NCI-H1417 (cell line): ENCODE measurements at regions not wholly inside any gene's neighbourhood (a gene's known extent, or its start where the extent isn't known, plus 50 kb on each side); places are given as distances from the start of the nearest gene placed in this dataset.
"Not testable (repeated sequence)": the region's sequence is repeated elsewhere in the genome, so short reads cannot be mapped to it uniquely, and the experiment has no call there.

Experiments used
- DNase-seq, 3 experiments: peaks; one replicate each; lab custom pipeline; 2025; lab: John Stamatoyannopoulos, UW

GRCh38 chr14:56996721-56997399 lies 186.6 kb upstream of the OTX2 start:
- peak in 2 of 3 experiments; percentile 84 to 95 for DNase-seq

- DNase-seq: no peak
Measured at GRCh38 chr14:56995010-56995409, 184.7 kb upstream of the OTX2 start.

GRCh38 chr14:56992332-56992820 lies 182.1 kb upstream of the OTX2 start:
- DNase-seq: no peak

GRCh38 chr14:56990991-56991627 lies 180.8 kb upstream of the OTX2 start:
- DNase-seq: not testable (repeated sequence)

- DNase-seq: peak in 2 of 3 experiments; percentile 11 to 51
Measured at GRCh38 chr14:56989359-56989758, 179.1 kb upstream of the OTX2 start.

GRCh38 chr14:56979936-56980335 lies 169.7 kb upstream of the OTX2 start:
- DNase-seq: peak in 2 of 3 experiments; percentile 18 to 55

- no peak for DNase-seq
Measured at GRCh38 chr14:56976211-56976610, 165.9 kb upstream of the OTX2 start.

- DNase-seq: no peak
Measured at GRCh38 chr14:56975521-56975920, 165.2 kb upstream of the OTX2 start.

GRCh38 chr14:56972948-56973347 lies 162.7 kb upstream of the OTX2 start:
- DNase-seq: no peak

- no peak for DNase-seq
Measured at GRCh38 chr14:56964895-56965294, 154.6 kb upstream of the OTX2 start.

GRCh38 chr14:56963381-56963780 lies 153.1 kb upstream of the OTX2 start:
- no peak for DNase-seq

- no peak for DNase-seq
Measured at GRCh38 chr14:56962444-56963080, 152.3 kb upstream of the OTX2 start.

GRCh38 chr14:56959869-56960268 lies 149.6 kb upstream of the OTX2 start:
- no peak for DNase-seq

GRCh38 chr14:56959121-56959520 lies 148.8 kb upstream of the OTX2 start:
- DNase-seq: no peak

- DNase-seq: no peak
Measured at GRCh38 chr14:56956182-56956581, 145.9 kb upstream of the OTX2 start.

- no peak for DNase-seq
Measured at GRCh38 chr14:56955745-56956144, 145.5 kb upstream of the OTX2 start.

GRCh38 chr14:56953884-56954283 lies 143.6 kb upstream of the OTX2 start:
- DNase-seq: peak in 2 of 3 experiments; percentile 28 to 80

GRCh38 chr14:56952766-56953473 lies 142.6 kb upstream of the OTX2 start:
- no peak for DNase-seq

- no peak for DNase-seq
Measured at GRCh38 chr14:56949828-56950227, 139.5 kb upstream of the OTX2 start.

- no peak for DNase-seq
Measured at GRCh38 chr14:56945291-56945690, 135.0 kb upstream of the OTX2 start.

- DNase-seq: no peak
Measured at GRCh38 chr14:56944397-56944796, 134.1 kb upstream of the OTX2 start.

- peak in 1 of 3 experiments; percentile 43 for DNase-seq
Measured at GRCh38 chr14:56933446-56933845, 123.2 kb upstream of the OTX2 start.
